OCI-LY3 (cell line): ENCODE measurements at regions not wholly inside any gene's neighbourhood (a gene's known extent, or its start where the extent isn't known, plus 50 kb on each side); places are given as distances from the start of the nearest gene placed in this dataset.

Experiments
- H2AFZ ChIP-seq: fragments of 200-600, 300-600 bp; shearing (Covaris generic); 2 replicates; pipeline ENCODE4 v1.6.0; 2014; ENCODE audit warnings: antibody characterized with exemption, low read depth, low read length
- H3K27ac ChIP-seq: fragments of 200-600, 300-600 bp; sonication (generic); 2 replicates; pipeline ENCODE4 v1.5.1; 2014; ENCODE audit warnings: mild to moderate bottlenecking, low read length, moderate library complexity, mixed read lengths
- H3K27me3 ChIP-seq: fragments of 200-600, 300-600 bp; sonication (generic); 2 replicates; pipeline ENCODE4 v1.6.1; 2014; ENCODE audit warnings: low read depth, low read length, mixed read lengths
- H3K36me3 ChIP-seq: fragments of 200-600, 300-600 bp; sonication (generic); replicated peaks from 2 replicates; pipeline ENCODE3; 2014; ENCODE audit warnings: low read depth, low read length, mixed read lengths
- H3K4me1 ChIP-seq: fragments of 300-600, 200-600 bp; sonication (generic); 2 replicates; pipeline ENCODE4 v1.6.1; 2014; ENCODE audit warnings: low read length, mixed read lengths
- H3K4me2 ChIP-seq: fragments of 200-600, 300-600 bp; sonication (generic); 2 replicates; pipeline ENCODE4 v1.6.1; 2014; ENCODE audit warnings: low read length, mixed read lengths
- H3K4me3 ChIP-seq: fragments of 300-600, 200-600 bp; sonication (generic); 2 replicates; pipeline ENCODE4 v1.5.1; 2014; ENCODE audit warnings: antibody characterized with exemption, mild to moderate bottlenecking, low read length, moderate library complexity
- H3K79me2 ChIP-seq: fragments of 300-600, 200-600 bp; shearing (Covaris generic); 2 replicates; pipeline ENCODE4 v1.6.1; 2014; ENCODE audit warnings: mild to moderate bottlenecking, low read length, mixed read lengths
- H3K9ac ChIP-seq: fragments of 300-600, 200-600 bp; shearing (Covaris generic); 2 replicates; pipeline ENCODE4 v1.6.0; 2014; ENCODE audit warnings: mild to moderate bottlenecking, low read length, moderate library complexity
- H3K9me3 ChIP-seq: fragments of 200-600, 300-600 bp; shearing (Covaris generic); 2 replicates; pipeline ENCODE4 v1.6.1; 2014; ENCODE audit warnings: low read length, mixed read lengths; ENCODE audit not compliant: insufficient read depth
- H4K20me1 ChIP-seq: fragments of 200-600, 300-600 bp; sonication (generic); 2 replicates; pipeline ENCODE4 v1.6.1; 2016; ENCODE audit warnings: low read length, mixed read lengths; ENCODE audit not compliant: insufficient read depth
- EZH2phosphoT487 ChIP-seq: fragments of 200-600 bp; shearing (Covaris generic); IDR thresholded peaks from 2 replicates; pipeline ENCODE4 v1.6.1; 2018; ENCODE audit warnings: antibody characterized with exemption, mixed run types, low read depth
- TF ChIP-seq, protein P1 (sequence below): fragments of 200-600, 300-600 bp; sonication (generic); IDR thresholded peaks from 2 replicates; pipeline ENCODE4 v1.5.1; 2014; ENCODE audit warnings: antibody characterized with exemption, low read length, low read depth

DNA sequence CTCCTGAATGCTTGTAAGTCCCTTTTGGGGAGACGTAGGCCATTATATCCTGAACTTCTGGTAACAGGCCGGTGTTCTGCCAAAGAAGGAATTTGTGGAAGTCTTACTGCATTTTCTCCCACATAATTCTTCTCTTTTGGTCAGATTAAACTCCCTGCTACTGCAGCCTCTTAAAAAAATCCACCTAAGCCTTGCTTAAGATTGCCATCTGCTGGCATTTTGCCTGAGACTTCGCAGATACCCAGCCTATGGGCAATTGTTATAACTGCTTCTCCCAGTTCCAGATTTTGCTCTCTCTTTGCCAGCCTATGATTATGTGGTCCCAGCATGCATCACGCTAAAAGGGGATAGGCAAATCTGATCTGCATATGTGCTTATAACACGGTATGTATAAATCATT, 391.6 kb upstream of the CHD1 start:
- Histone ChIP-seq H2AFZ (no peak overlapping the region), H3K4me2 (no peak overlapping the region), H3K27me3 (no peaks in the 10 kb centered on the region), H3K79me2 (no peaks in the 10 kb centered on the region), H3K4me1 (peaks cover 4% of the 10 kb centered on the region), H3K36me3 (no peaks in the 10 kb centered on the region), H3K27ac (no peak overlapping the region), H3K9ac (no peak overlapping the region), H4K20me1 (no peaks in the 10 kb centered on the region), H3K4me3 (no peak overlapping the region), H3K9me3 (no peaks in the 10 kb centered on the region)
- TF ChIP-seq, protein P1, sequence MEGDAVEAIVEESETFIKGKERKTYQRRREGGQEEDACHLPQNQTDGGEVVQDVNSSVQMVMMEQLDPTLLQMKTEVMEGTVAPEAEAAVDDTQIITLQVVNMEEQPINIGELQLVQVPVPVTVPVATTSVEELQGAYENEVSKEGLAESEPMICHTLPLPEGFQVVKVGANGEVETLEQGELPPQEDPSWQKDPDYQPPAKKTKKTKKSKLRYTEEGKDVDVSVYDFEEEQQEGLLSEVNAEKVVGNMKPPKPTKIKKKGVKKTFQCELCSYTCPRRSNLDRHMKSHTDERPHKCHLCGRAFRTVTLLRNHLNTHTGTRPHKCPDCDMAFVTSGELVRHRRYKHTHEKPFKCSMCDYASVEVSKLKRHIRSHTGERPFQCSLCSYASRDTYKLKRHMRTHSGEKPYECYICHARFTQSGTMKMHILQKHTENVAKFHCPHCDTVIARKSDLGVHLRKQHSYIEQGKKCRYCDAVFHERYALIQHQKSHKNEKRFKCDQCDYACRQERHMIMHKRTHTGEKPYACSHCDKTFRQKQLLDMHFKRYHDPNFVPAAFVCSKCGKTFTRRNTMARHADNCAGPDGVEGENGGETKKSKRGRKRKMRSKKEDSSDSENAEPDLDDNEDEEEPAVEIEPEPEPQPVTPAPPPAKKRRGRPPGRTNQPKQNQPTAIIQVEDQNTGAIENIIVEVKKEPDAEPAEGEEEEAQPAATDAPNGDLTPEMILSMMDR = peak; percentile 36
- TF ChIP-seq EZH2phosphoT487 = no peak

DNA sequence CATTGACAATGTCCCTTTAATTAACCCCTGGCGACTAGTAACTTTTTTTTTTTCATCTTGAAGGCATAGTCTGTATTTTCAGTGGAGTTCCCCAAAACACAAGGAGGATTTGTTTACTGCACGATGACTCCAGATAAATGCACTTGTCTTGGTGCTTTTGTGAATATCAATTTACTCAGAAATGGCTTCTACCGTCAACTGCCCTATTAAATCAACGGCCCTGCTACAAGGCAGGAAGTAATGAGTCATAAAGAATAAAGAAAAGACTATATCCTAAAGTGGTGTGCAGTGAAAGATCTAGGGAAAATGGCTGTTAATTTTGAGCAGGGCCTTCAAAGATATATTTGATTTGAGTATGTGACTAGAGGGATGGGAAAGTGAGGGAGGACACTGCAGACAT, 388.3 kb upstream of the CHD1 start:
- peaks cover 13% of the 10 kb centered on the region for H3K4me1 ChIP-seq

DNA sequence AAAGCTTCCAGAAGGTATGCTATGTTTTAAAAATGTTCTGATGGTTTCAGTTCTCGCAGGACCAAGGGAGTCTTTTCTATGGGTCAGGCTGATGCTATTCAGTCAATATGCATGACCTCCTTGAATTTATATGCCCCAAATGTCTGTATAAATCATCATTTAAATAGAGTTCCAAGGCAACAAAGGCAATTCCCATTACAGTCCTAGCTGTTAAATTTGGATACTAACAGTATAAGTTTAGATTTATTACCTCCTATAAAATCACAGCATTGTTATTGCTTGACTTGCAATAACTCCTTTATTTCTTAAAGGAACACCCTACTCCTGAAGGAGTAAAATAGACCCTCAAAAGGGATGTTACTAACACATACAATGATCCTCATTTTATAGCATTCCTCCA, 387.7 kb upstream of the CHD1 start:
- Histone ChIP-seq H3K79me2 (no peaks in the 10 kb centered on the region), H3K36me3 (no peaks in the 10 kb centered on the region), H3K9ac (no peak overlapping the region), H3K4me3 (no peak overlapping the region), H3K4me1 (peaks cover 13% of the 10 kb centered on the region), H3K9me3 (no peaks in the 10 kb centered on the region), H3K4me2 (no peak overlapping the region), H3K27ac (no peak overlapping the region), H3K27me3 (no peaks in the 10 kb centered on the region), H4K20me1 (no peaks in the 10 kb centered on the region), H2AFZ (no peak overlapping the region)
- no peak for TF ChIP-seq EZH2phosphoT487
- TF ChIP-seq, protein P1 = no peak

More for the DNA sequence above, 388.3 kb upstream of the CHD1 start:
- H3K27me3 ChIP-seq = no peaks in the 10 kb centered on the region
- no peak overlapping the region for H2AFZ ChIP-seq
- no peaks in the 10 kb centered on the region for H3K79me2 ChIP-seq
- TF ChIP-seq, protein P1 = no peak
- no peak for TF ChIP-seq EZH2phosphoT487
- H3K9me3 ChIP-seq = no peaks in the 10 kb centered on the region
- no peak overlapping the region for H3K4me3 ChIP-seq
- no peak overlapping the region for H3K4me2 ChIP-seq
- no peaks in the 10 kb centered on the region for H4K20me1 ChIP-seq
- no peaks in the 10 kb centered on the region for H3K36me3 ChIP-seq
- no peak overlapping the region for H3K27ac ChIP-seq
- H3K9ac ChIP-seq = no peak overlapping the region

DNA sequence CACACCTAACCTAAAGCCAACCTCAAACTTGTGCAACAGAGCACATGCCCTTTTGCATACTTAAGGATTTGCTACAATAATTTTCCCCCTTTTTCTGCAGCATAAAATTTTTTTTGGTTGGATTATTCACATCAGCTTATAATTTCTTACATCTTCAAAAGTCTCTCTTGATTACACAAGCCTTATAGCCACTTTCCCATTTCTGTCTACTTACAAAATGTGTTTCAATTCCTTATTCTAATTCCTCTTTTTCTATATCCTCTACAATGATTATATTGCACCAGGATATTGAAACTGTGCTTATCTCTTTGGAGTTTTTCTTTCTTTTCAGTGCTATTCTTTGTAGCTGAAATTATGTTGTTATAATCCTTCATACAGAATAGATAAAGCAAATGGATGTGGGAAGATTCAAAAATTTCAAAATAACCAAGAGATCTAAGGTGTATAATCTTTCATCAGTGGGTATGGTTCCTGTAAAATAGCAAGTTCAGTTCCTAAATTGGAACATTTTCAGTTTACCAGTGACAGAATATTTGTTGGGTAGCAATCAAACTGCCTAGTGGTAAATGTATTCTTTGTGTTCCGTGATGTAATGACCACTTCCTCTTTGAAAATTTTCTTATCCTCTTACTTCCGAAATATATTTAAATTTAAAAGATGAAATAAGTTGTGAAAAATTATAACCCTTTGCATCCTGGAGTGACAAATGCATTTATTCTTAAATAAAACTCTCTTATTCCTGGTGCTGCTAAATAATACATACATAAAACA, 386.8 kb upstream of the CHD1 start:
- Histone ChIP-seq H3K4me2 (peak overlapping the region; percentile 16; the same call in 1 of the 2 replicates), H3K27ac (no peak overlapping the region)

More for the DNA sequence above, 386.8 kb upstream of the CHD1 start:
- no peak overlapping the region for H3K9ac ChIP-seq
- peaks cover 13% of the 10 kb centered on the region for H3K4me1 ChIP-seq
- no peaks in the 10 kb centered on the region for H3K79me2 ChIP-seq
- no peaks in the 10 kb centered on the region for H3K27me3 ChIP-seq
- no peak overlapping the region for H2AFZ ChIP-seq
- no peaks in the 10 kb centered on the region for H3K9me3 ChIP-seq
- no peaks in the 10 kb centered on the region for H3K36me3 ChIP-seq
- TF ChIP-seq EZH2phosphoT487 = no peak
- TF ChIP-seq, protein P1 = no peak
- H4K20me1 ChIP-seq = no peaks in the 10 kb centered on the region
- no peak overlapping the region for H3K4me3 ChIP-seq
